Osteocyte (in vitro differentiated cells): ENCODE measurements at regions not wholly inside any gene's neighbourhood (a gene's known extent, or its start where the extent isn't known, plus 50 kb on each side); places are given as distances from the start of the nearest gene placed in this dataset.

Experiments
- DNase-seq: peaks from one replicate; pipeline ENCODE4 v3.0.0; 2021; ENCODE audit warnings: mixed read lengths; ENCODE audit not compliant: unreplicated experiment; ENCODE audit errors: extremely low spot score
- H3K27ac Mint-ChIP-seq: one replicate; pipeline ENCODE4 v1.8.0; 2021; ENCODE audit warnings: mild to moderate bottlenecking, mixed read lengths; ENCODE audit not compliant: unreplicated experiment
- H3K27me3 Mint-ChIP-seq: one replicate; pipeline ENCODE4 v1.8.0; 2021; ENCODE audit warnings: mixed read lengths; ENCODE audit not compliant: unreplicated experiment
- H3K36me3 Mint-ChIP-seq: one replicate; pipeline ENCODE4 v1.8.0; 2021; ENCODE audit warnings: mixed read lengths; ENCODE audit not compliant: unreplicated experiment
- H3K4me1 Mint-ChIP-seq: one replicate; pipeline ENCODE4 v1.8.0; 2021; ENCODE audit warnings: mixed read lengths; ENCODE audit not compliant: unreplicated experiment
- H3K4me3 Mint-ChIP-seq: one replicate; pipeline ENCODE4 v1.8.0; 2021; ENCODE audit warnings: mild to moderate bottlenecking, moderate library complexity, mixed read lengths; ENCODE audit not compliant: unreplicated experiment
- H3K9me3 Mint-ChIP-seq: one replicate; pipeline ENCODE4 v1.8.0; 2021; ENCODE audit warnings: mixed read lengths; ENCODE audit not compliant: unreplicated experiment
- TF ChIP-seq, protein P1 (sequence below): fragments of 200-600 bp; sonication (generic); IDR thresholded peaks from 2 replicates; pipeline ENCODE4 v1.5.0; 2021; ENCODE audit warnings: antibody characterized with exemption, mild to moderate bottlenecking, moderate library complexity

DNA sequence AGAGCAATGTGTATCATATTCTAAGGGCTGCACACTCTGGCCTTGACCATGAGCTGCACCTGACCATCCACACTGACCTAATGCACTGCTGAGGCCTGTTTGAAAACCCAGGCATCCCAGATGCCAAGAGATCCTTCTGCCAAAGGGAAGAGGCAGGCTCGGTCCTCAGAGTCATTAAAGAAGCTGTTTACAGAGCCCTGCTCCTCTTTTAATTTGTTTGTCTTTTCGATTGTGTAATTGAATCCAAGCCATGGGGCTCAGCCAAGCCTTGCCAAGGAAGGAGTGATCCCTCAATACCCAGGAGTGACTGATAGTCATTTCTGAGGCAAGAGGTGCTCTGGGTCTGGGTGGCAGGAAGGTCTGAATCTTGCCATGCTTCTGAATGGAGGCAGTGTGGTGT lies 94.5 kb upstream of the ISX start:
- TF ChIP-seq, protein P1, sequence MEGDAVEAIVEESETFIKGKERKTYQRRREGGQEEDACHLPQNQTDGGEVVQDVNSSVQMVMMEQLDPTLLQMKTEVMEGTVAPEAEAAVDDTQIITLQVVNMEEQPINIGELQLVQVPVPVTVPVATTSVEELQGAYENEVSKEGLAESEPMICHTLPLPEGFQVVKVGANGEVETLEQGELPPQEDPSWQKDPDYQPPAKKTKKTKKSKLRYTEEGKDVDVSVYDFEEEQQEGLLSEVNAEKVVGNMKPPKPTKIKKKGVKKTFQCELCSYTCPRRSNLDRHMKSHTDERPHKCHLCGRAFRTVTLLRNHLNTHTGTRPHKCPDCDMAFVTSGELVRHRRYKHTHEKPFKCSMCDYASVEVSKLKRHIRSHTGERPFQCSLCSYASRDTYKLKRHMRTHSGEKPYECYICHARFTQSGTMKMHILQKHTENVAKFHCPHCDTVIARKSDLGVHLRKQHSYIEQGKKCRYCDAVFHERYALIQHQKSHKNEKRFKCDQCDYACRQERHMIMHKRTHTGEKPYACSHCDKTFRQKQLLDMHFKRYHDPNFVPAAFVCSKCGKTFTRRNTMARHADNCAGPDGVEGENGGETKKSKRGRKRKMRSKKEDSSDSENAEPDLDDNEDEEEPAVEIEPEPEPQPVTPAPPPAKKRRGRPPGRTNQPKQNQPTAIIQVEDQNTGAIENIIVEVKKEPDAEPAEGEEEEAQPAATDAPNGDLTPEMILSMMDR = no peak
- Mint-ChIP-seq H3K27ac (no peak overlapping the region), H3K27me3 (no peaks in the 10 kb centered on the region), H3K4me3 (no peak overlapping the region), H3K9me3 (peaks cover 8% of the 10 kb centered on the region), H3K36me3 (no peaks in the 10 kb centered on the region), H3K4me1 (no peaks in the 10 kb centered on the region)
- no peak for DNase-seq

DNA sequence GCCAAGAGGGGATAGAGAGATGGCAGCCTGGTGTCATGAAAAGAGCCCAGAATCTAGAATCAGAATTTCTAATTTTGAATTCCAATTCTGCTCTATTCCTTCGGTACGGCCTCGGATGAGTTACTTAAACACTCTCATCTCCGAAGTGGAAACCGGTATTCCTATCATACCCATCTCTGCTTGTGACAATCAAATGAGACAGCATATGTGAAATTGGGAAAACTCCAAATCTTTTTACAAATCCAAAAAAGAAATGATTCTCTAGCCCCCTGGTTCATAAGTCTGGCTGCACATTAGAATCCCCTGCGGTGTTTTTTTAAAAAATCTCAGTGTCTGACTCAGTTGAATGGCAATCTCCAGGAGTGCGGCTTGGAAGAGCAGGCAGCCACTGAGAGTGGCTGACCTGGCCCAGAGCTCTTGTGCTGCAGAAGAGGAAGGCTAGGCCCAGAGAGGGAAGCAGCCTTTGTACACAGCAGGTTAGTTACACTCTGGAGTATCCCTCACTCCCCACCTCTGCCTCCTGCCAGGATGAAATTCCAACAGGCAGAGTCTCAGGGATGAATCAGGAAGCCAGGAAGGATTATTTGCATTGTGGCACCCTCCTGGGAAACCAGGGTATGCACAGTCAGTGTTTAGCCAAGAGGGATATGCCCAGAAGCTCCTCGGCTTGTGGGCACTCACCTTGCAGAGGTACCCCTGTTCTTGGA lies 93.6 kb upstream of the ISX start:
- Mint-ChIP-seq H3K27ac (no peak overlapping the region), H3K4me3 (no peak overlapping the region), H3K36me3 (no peaks in the 10 kb centered on the region), H3K9me3 (peaks cover 9% of the 10 kb centered on the region), H3K4me1 (no peaks in the 10 kb centered on the region), H3K27me3 (no peaks in the 10 kb centered on the region)
- DNase-seq = no peak
- TF ChIP-seq, protein P1 = no peak

DNA sequence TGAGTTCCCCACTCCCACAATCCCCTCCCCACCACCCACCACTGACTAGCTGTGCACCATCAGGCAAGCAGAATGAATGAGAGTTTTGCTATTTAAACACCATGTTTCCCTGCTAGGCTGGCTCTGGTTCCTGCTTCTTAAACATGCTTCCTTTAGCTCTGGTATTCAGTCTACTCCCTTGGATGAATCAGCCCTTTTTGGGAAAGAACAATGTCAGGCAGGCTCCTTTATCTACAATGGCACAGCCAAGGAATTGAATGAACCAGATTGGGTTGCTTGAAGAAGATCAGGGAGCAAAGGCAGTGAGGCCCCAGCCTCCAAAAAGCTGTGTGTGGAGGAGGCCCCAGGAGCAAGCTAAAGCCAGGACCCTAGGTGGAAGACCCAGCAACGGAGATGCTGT lies 92.9 kb upstream of the ISX start:
- Mint-ChIP-seq H3K4me3 (no peak overlapping the region), H3K27ac (no peak overlapping the region), H3K36me3 (no peaks in the 10 kb centered on the region), H3K27me3 (no peaks in the 10 kb centered on the region), H3K4me1 (no peaks in the 10 kb centered on the region), H3K9me3 (peaks cover 5% of the 10 kb centered on the region)
- DNase-seq = no peak
- TF ChIP-seq, protein P1 = no peak

DNA sequence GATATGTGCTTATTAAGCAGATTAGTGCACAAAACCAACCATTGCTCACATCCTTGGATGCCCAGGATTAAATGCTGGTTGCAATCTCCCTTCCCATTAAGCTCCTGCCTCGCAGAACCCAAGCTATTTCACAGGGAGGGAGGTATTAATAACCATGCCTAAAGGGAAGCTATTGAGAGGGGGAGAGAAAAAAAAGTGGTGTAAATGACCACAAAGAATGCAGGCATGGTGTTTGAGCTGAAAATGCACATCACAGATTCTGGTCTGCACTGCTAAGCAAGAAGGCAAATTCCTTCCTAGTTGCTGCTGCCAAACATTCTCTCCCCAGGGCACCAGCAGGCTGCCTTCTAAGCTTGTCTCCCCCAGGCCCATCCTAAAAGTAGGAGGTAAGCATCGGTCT lies 92.0 kb upstream of the ISX start:
- H3K9me3 Mint-ChIP-seq = peaks cover 9% of the 10 kb centered on the region
- H3K27ac Mint-ChIP-seq = no peak overlapping the region

DNA sequence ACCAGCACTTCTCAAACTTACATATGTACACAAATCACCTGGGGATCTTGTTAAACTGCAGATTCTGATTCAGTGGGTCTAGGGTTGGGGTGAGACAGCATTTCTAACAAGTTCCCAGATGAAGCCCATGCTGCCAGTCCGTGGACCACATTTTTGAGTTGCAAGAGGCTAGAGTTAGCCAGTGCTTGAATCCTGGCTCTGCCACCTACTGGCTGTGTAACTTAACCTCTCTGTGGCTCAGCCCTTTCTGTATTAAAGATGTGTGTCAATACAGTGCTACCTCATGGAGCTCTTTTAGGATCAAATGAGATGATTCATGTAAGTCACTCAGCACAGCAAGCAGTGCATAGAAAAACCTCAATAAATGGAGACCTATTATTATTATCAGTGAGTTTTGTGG lies 90.2 kb upstream of the ISX start:
- TF ChIP-seq, protein P1 = peak; percentile 7
- H3K27ac Mint-ChIP-seq = no peak overlapping the region
- no peaks in the 10 kb centered on the region for H3K36me3 Mint-ChIP-seq
- no peak overlapping the region for H3K4me3 Mint-ChIP-seq
- H3K27me3 Mint-ChIP-seq = no peaks in the 10 kb centered on the region
- H3K4me1 Mint-ChIP-seq = no peaks in the 10 kb centered on the region
- no peak for DNase-seq
- H3K9me3 Mint-ChIP-seq = peaks cover 9% of the 10 kb centered on the region

More for the DNA sequence above, 92.0 kb upstream of the ISX start:
- Mint-ChIP-seq H3K4me1 (no peaks in the 10 kb centered on the region), H3K4me3 (no peak overlapping the region), H3K27me3 (no peaks in the 10 kb centered on the region), H3K36me3 (no peaks in the 10 kb centered on the region)
- TF ChIP-seq, protein P1 = no peak
- no peak for DNase-seq
